ENCODE measurements at regions not wholly inside any gene's neighbourhood (a gene's known extent, or its start where the extent isn't known, plus 50 kb on each side); places are given as distances from the start of the nearest gene placed in this dataset.
"Not testable (repeated sequence)": the region's sequence is repeated elsewhere in the genome, so short reads cannot be mapped to it uniquely, and the experiment has no call there.

GRCh38 chr16:52234626-52235025, 312.3 kb downstream of the TOX3 start:
- DNase-seq (ENCODE audit: low read depth) = no peak

- DNase-seq (ENCODE audit: low read depth) = no peak
Measured at GRCh38 chr16:52229471-52229870, 317.5 kb downstream of the TOX3 start.

- no peak for DNase-seq (ENCODE audit: low read depth)
Measured at GRCh38 chr16:52227851-52228250, 319.1 kb downstream of the TOX3 start.

GRCh38 chr16:52212841-52213240, 334.1 kb downstream of the TOX3 start:
- DNase-seq (ENCODE audit: low read depth) = no peak

- no peak for DNase-seq (ENCODE audit: low read depth)
Measured at GRCh38 chr16:52209227-52209626, 337.7 kb downstream of the TOX3 start.

- DNase-seq (ENCODE audit: low read depth) = no peak
Measured at GRCh38 chr16:52203096-52203495, 343.8 kb downstream of the TOX3 start.

GRCh38 chr16:52193441-52193840, 353.5 kb downstream of the TOX3 start:
- no peak for DNase-seq (ENCODE audit: low read depth)

- DNase-seq (ENCODE audit: low read depth) = peak; percentile 24
Measured at GRCh38 chr16:52191531-52192134, 355.3 kb downstream of the TOX3 start.

- no peak for DNase-seq (ENCODE audit: low read depth)
Measured at GRCh38 chr16:52184336-52184735, 362.6 kb downstream of the TOX3 start.

GRCh38 chr16:52182840-52183239, 364.1 kb downstream of the TOX3 start:
- DNase-seq (ENCODE audit: low read depth) = no peak

GRCh38 chr16:52174168-52174567, 372.8 kb downstream of the TOX3 start:
- no peak for DNase-seq (ENCODE audit: low read depth)

GRCh38 chr16:52171481-52171880, 375.5 kb downstream of the TOX3 start:
- DNase-seq (ENCODE audit: low read depth) = no peak

GRCh38 chr16:52167328-52167727, 379.6 kb downstream of the TOX3 start:
- no peak for DNase-seq (ENCODE audit: low read depth)

- no peak for DNase-seq (ENCODE audit: low read depth)
Measured at GRCh38 chr16:52165961-52166360, 381.0 kb downstream of the TOX3 start.

- DNase-seq (ENCODE audit: low read depth) = no peak
Measured at GRCh38 chr16:52149003-52149402, 397.9 kb downstream of the TOX3 start.

GRCh38 chr16:52141871-52142270, 405.1 kb downstream of the TOX3 start:
- no peak for DNase-seq (ENCODE audit: low read depth)

GRCh38 chr16:52128361-52128760, 418.6 kb downstream of the TOX3 start:
- DNase-seq (ENCODE audit: low read depth) = no peak

- DNase-seq (ENCODE audit: low read depth) = no peak
Measured at GRCh38 chr16:52123842-52124241, 423.1 kb downstream of the TOX3 start.

GRCh38 chr16:52123061-52123839, 423.7 kb downstream of the TOX3 start:
- no peak for DNase-seq (ENCODE audit: low read depth)

GRCh38 chr16:52117171-52117570, 429.8 kb downstream of the TOX3 start:
- DNase-seq (ENCODE audit: low read depth) = no peak

- no peak for DNase-seq (ENCODE audit: low read depth)
Measured at GRCh38 chr16:52114379-52114778, 432.6 kb downstream of the TOX3 start.

GRCh38 chr16:52113533-52114183, 433.3 kb downstream of the TOX3 start:
- DNase-seq (ENCODE audit: low read depth) = no peak

- not testable (repeated sequence) for DNase-seq (ENCODE audit: low read depth)
Measured at GRCh38 chr16:52104993-52105392, 441.9 kb downstream of the TOX3 start.

All from HS-27A (cell line).